ENCODE measurements at regions not wholly inside any gene's neighbourhood (a gene's known extent, or its start where the extent isn't known, plus 50 kb on each side); places are given as distances from the start of the nearest gene placed in this dataset.

GRCh38 chr14:104348741-104349140 is 210.4 kb downstream of the KIF26A start:
- TF ChIP-seq ZNF501 (tag by site-specific recombination; IDR thresholded peaks at IDR 0.05), result no peak
- TF ChIP-seq SP2 (tag by site-specific recombination; IDR thresholded peaks at IDR 0.05), result no peak
- TF ChIP-seq ZNF391 (tag by site-specific recombination; IDR thresholded peaks at IDR 0.05; ENCODE audit: borderline replicate concordance, low read depth), result no peak

All from HEK293 (cell line).